Activated naive CD4-positive, alpha-beta T cell treated with anti-CD3 and anti-CD28 coated beads, Interleukin-2, amount 50 U/mL, for 72 hours (primary cell): ENCODE measurements at regions not wholly inside any gene's neighbourhood (a gene's known extent, or its start where the extent isn't known, plus 50 kb on each side); places are given as distances from the start of the nearest gene placed in this dataset.

ENCODE experiments used
- ATAC-seq, 2 donors: fragments of 150-1000 bp; cut with Tn5 transposase; 2 replicates each; pipeline ENCODE4 v1.10.0; 2021; ENCODE audit warnings: mild to moderate bottlenecking in 2 of 2, moderate library complexity in 2 of 2
- DNase-seq, 2 donors: peaks; one replicate each; pipeline ENCODE4 v3.0.0; 2021 to 2022; ENCODE audit warnings: low spot score in 2 of 2
- H3K27ac Mint-ChIP-seq, 2 donors: one replicate each; pipeline ENCODE4 v1.8.0; 2022; ENCODE audit warnings: mild to moderate bottlenecking in 2 of 2, mixed read lengths in 2 of 2
- H3K36me3 Mint-ChIP-seq, 2 donors: one replicate each; pipeline ENCODE4 v1.8.0; 2022; ENCODE audit warnings: mixed read lengths in 2 of 2
- H3K9me3 Mint-ChIP-seq, 2 donors: one replicate each; pipeline ENCODE4 v1.8.0; 2022; ENCODE audit warnings: mixed read lengths in 2 of 2

- Mint-ChIP-seq H3K9me3 (peaks cover 20 to 35% of the 10 kb centered on the region in 2 donors), H3K36me3 (peaks cover 0 to 4% of the 10 kb centered on the region in 2 donors), H3K27ac (no peak overlapping the region)
- DNase-seq (no peak), ATAC-seq (no peak)
Observed at GRCh38 chr6:65816991-65817390, 110.0 kb upstream of the EYS start.

DNA sequence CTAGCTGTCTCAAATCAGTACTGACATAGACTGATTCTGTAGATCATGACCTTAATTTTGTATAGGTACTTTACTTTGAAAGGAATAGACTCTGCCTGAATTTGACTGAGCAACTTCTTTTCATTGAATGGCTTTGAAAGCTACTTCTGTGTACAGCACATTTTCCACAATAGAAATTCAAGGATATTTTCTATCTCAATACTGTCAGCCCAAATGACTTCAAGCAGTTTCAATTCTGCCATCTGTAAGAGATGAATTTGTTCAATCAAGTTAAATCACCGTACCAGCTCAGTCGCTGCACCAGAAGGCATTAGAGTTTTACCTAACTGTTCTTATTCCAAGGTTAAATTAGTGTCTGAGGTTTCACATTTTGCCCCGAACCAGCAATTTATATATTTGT, 107.0 kb upstream of the EYS start:
- H3K27ac Mint-ChIP-seq, result no peak overlapping the region
- peaks cover 19 to 23% of the 10 kb centered on the region in 2 donors for H3K9me3 Mint-ChIP-seq
- DNase-seq (no peak), ATAC-seq (no peak)
- H3K36me3 Mint-ChIP-seq, result no peaks in the 10 kb centered on the region

DNA sequence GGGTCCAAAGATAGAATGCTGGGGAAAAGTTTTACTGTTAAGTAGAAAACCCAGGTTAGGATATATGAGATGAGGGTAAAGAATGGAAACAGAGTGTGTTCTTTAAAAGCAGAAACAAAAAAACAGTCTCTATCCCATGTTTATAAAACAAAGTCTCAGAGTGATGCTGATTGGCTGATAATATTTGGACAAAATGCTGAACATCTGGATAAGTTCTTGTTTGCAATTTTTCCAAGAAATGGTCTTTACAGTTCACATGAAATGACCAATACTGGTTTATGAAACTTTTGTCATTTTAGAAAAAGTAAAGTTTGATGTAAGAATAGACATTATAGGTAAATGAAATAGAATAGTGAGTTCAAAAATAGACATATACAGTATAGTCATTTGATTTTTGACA, 96.2 kb upstream of the EYS start:
- no peak overlapping the region for H3K27ac Mint-ChIP-seq
- no peak for DNase-seq
- H3K9me3 Mint-ChIP-seq, result peaks cover 7% of the 10 kb centered on the region in 2 donors
- ATAC-seq, result no peak
- H3K36me3 Mint-ChIP-seq, result no peaks in the 10 kb centered on the region

- peaks cover 4 to 8% of the 10 kb centered on the region in 2 donors for H3K9me3 Mint-ChIP-seq
- no peak for ATAC-seq
- no peak overlapping the region for H3K27ac Mint-ChIP-seq
- no peaks in the 10 kb centered on the region for H3K36me3 Mint-ChIP-seq
- no peak for DNase-seq
Observed at GRCh38 chr6:65799389-65799788, 92.4 kb upstream of the EYS start.

DNA sequence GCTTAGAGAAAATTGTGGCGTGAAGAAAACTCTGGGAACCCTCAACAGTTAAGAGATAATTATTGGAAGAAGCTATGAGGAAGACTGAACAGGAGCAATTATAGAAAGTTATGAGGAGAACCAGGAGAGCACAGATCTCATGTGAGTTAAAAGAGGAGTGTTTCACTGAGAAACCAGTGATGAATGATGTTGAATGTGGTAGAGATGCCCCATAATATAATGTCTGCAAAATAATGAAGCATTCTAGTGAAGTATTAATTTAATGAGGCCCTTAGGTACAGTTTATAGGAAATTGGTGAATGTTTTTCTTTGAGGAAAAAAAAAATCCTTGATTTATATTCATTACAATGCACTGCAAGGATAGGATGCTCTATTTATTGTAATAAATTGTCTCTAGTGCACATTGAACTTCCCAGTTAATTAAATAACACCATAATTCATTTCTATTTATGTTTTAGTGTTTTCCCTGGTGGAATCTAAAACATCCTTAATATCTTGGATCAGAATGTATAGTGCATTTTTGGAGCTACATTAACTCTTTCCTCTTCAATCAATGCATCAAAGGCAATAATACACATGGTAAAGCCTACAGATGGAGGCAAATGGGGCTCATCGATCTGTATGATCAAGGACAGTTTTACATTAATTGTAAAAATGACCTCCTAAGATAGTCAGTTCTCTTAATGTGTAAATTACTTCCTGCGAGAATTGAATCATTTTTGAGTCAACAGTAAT, 91.4 kb upstream of the EYS start:
- Mint-ChIP-seq H3K27ac (no peak overlapping the region), H3K9me3 (peaks cover 0 to 8% of the 10 kb centered on the region in 2 donors), H3K36me3 (no peaks in the 10 kb centered on the region)
- DNase-seq (no peak), ATAC-seq (no peak)

DNA sequence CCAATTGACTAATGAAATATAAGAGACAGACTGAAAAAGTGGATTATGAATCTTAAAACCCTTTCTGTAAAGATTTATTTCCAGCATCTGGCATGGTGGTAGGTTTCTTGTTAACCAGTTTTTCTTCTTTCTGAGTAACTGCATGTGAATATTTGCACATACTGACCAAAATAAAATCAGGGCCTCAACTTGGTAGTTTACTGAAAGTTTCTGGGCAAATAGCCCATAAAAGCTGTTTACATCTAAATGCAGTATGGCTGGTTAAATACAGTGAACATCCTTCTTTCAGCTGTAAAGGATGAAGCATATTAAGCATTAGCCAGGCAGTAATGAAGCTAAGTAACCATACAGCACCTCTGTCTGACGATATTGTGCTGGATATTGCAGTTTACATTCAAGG, 83.6 kb upstream of the EYS start:
- Mint-ChIP-seq H3K9me3 (peaks cover 7 to 20% of the 10 kb centered on the region in 2 donors), H3K36me3 (peaks cover 0 to 6% of the 10 kb centered on the region in 2 donors), H3K27ac (no peak overlapping the region)
- no peak for ATAC-seq
- no peak for DNase-seq

DNA sequence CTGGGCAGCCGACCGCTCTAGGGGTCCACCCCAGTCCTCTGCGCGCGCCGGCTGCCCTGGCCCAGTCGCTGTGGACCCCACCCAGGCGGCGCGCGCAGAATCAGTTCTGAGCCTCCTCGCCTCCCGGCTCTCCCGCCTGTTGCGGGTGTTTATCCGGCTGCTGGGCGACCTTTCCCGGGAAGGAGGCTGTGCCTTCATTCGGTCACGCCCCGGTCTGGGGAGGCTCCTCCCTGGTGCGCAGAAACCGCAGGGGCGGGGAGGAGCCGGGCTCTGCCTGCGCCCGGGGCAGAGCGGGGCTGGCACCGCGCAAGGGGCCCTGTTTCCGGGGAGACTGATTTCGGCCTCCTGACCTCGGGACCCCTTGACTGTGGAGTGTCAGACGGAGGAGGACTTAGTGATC, 80.8 kb upstream of the EYS start:
- Mint-ChIP-seq H3K9me3 (peaks cover 9 to 17% of the 10 kb centered on the region in 2 donors), H3K36me3 (peaks cover 0 to 6% of the 10 kb centered on the region in 2 donors), H3K27ac (no peak overlapping the region)
- DNase-seq (no peak), ATAC-seq (no peak)

DNA sequence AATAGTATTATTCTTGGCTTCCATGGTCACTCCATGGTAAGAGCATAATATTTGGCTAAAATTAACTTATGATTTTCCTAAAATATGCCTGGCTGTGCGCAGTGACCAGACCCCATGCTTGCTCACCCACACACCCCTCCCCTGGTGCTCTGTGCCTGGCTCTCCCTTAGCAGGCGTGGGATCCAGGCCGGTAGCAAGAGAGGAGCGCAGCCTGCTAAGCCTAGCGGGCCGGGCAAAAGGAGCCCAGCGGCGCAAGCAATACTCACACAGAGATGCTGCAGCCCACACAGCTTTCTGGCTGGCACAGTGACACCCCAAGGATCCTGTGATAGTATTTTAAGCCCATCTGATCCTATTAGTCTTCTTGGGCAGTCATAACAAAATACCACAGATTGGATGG, 79.8 kb upstream of the EYS start:
- H3K36me3 Mint-ChIP-seq, result peaks cover 0 to 6% of the 10 kb centered on the region in 2 donors
- no peak for ATAC-seq
- DNase-seq, result no peak

DNA sequence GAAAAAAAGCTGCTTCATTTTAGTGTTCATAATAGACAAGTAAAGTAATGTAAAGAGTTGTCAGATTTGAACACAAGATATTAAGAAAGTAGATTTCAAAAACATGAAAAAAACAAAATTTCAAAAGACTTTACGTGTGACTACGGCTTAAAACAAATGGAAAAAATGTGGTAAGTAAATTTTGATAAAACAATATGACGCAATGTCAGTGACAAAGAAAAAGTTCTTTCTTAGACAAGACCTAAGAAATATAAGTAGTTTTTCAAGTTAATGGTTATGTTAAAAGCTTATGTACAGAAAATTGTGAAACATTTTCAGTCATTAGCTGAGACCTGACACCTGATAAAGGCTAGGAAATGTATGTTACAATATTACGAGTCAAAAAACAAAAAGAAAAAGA, 73.7 kb upstream of the EYS start:
- DNase-seq (no peak), ATAC-seq (no peak)
- Mint-ChIP-seq H3K36me3 (no peaks in the 10 kb centered on the region), H3K27ac (no peak overlapping the region), H3K9me3 (peaks cover 17% of the 10 kb centered on the region in 2 donors)

More for the DNA sequence above, 79.8 kb upstream of the EYS start:
- no peak overlapping the region for H3K27ac Mint-ChIP-seq
- peaks cover 5 to 13% of the 10 kb centered on the region in 2 donors for H3K9me3 Mint-ChIP-seq

DNA sequence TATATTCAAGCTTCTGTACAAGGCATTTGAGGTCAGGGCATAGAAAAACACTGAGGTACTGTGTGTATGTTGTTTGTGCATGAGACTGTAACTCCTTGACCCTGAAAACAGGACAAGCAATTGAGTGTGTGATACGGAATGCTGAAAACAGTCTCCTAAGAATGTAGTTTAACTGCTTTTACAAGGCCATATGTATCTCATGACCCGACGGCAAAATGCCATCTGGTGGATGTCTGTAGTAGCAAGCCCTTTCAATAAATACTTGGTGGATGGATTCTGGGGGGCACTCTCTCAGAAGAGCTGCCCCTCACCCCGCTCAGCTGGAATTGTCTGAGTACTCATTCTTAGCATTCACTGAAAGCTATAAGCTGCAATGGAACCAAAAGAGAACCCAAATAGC, 69.3 kb upstream of the EYS start:
- no peak for ATAC-seq
- Mint-ChIP-seq H3K36me3 (no peaks in the 10 kb centered on the region), H3K9me3 (peaks cover 35 to 40% of the 10 kb centered on the region in 2 donors), H3K27ac (no peak overlapping the region)
- DNase-seq, result no peak

DNA sequence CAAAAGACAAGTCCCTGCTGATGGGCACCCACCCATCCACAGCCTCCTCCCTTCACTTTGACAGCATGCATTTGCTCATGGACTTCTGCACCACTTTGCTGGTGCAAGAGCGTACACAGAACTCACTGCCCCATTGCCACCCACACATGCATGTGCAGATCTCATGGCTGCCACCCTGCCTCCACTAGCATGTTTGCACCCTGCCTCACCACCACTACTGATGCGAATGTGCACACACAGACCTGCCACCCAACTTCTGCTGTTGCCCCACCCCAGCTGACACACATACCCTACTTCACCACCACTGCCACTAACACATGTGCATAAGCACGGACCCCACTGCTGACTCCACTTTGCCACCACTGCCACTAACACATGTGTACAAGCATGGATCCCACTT, 64.9 kb upstream of the EYS start:
- DNase-seq (no peak), ATAC-seq (no peak)
- no peaks in the 10 kb centered on the region for H3K36me3 Mint-ChIP-seq
- H3K9me3 Mint-ChIP-seq, result peaks cover 24 to 29% of the 10 kb centered on the region in 2 donors
- no peak overlapping the region for H3K27ac Mint-ChIP-seq

- H3K36me3 Mint-ChIP-seq, result no peaks in the 10 kb centered on the region
Observed at GRCh38 chr6:65761890-65762289, 54.9 kb upstream of the EYS start.

DNA sequence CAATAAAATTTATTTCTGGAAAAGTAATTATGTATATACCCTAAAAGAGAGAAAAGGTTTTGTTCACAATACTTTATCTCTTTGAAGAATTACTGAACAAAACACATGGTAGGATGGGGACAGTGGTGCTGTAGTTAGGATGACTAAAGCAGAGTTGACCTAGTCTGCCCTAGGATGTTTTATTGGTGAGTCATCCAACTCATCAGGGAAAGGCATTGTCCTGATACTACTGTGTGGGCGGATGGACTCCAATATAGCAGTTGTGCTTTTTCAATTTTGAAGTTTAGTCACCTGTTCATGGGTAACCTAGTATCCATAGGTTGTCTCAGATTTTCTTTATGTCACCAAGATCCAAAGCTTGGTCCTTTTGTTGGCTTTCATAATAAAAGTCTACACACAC, 53.3 kb upstream of the EYS start:
- Mint-ChIP-seq H3K9me3 (peaks cover 8 to 20% of the 10 kb centered on the region in 2 donors), H3K27ac (no peak overlapping the region), H3K36me3 (no peaks in the 10 kb centered on the region)
- ATAC-seq (no peak), DNase-seq (no peak)

More at GRCh38 chr6:65761890-65762289, 54.9 kb upstream of the EYS start:
- no peak for ATAC-seq
- H3K27ac Mint-ChIP-seq, result no peak overlapping the region
- peaks cover 8 to 16% of the 10 kb centered on the region in 2 donors for H3K9me3 Mint-ChIP-seq
- DNase-seq, result no peak
